ENCODE measurements at regions not wholly inside any gene's neighbourhood (a gene's known extent, or its start where the extent isn't known, plus 50 kb on each side); places are given as distances from the start of the nearest gene placed in this dataset.

GRCh38 chr6:148619891-148620290 is 126.9 kb upstream of the UST start:
- Histone ChIP-seq H4K20me1 (ENCODE audit: insufficient read depth, low read length) (no peaks in the 10 kb centered on the region), H2AFZ (ENCODE audit: low read depth, low read length) (no peak overlapping the region), H3K4me3 (ENCODE audit: low read depth in 1 of 2, low read length in 2 of 2) (no peak overlapping the region), H3K79me2 (ENCODE audit: insufficient read depth, low read length) (no peaks in the 10 kb centered on the region), H3K36me3 (ENCODE audit: insufficient read depth, low read length) (no peaks in the 10 kb centered on the region), H3K9me3 (ENCODE audit: insufficient read depth, low read length, severe bottlenecking) (no peaks in the 10 kb centered on the region), H3K4me1 (ENCODE audit: insufficient read depth, low read length) (no peaks in the 10 kb centered on the region), H3K27ac (ENCODE audit: low read length) (no peak overlapping the region), H3K27me3 (ENCODE audit: insufficient read depth, low read length, poor library complexity) (no peaks in the 10 kb centered on the region), H3K9ac (ENCODE audit: low read depth, low read length) (no peak overlapping the region), H3K4me2 (ENCODE audit: insufficient read depth, low read length) (no peak overlapping the region)
- no peak for ATAC-seq (ENCODE audit: insufficient read depth, low read depth)
- TF ChIP-seq EZH2 (IDR thresholded peaks at IDR 0.05; ENCODE audit: borderline replicate concordance, low read depth, low read length, severe bottlenecking) (no peak), CTCF (IDR thresholded peaks at IDR 0.05; ENCODE audit: borderline replicate concordance, extremely low read depth, low read length, poor library complexity, severe bottlenecking) (no peak)
- DNase-seq = no peak

- Histone ChIP-seq H3K4me1 (ENCODE audit: insufficient read depth, low read length) (no peaks in the 10 kb centered on the region), H3K36me3 (ENCODE audit: insufficient read depth, low read length) (no peaks in the 10 kb centered on the region), H3K79me2 (ENCODE audit: insufficient read depth, low read length) (no peaks in the 10 kb centered on the region), H3K27ac (ENCODE audit: low read length) (no peak overlapping the region), H3K9ac (ENCODE audit: low read depth, low read length) (no peak overlapping the region), H3K4me3 (ENCODE audit: low read depth in 1 of 2, low read length in 2 of 2) (no peak overlapping the region), H2AFZ (ENCODE audit: low read depth, low read length) (no peak overlapping the region), H4K20me1 (ENCODE audit: insufficient read depth, low read length) (no peaks in the 10 kb centered on the region), H3K9me3 (ENCODE audit: insufficient read depth, low read length, severe bottlenecking) (no peaks in the 10 kb centered on the region), H3K27me3 (ENCODE audit: insufficient read depth, low read length, poor library complexity) (no peaks in the 10 kb centered on the region), H3K4me2 (ENCODE audit: insufficient read depth, low read length) (no peak overlapping the region)
- no peak for DNase-seq
- TF ChIP-seq CTCF (IDR thresholded peaks at IDR 0.05; ENCODE audit: borderline replicate concordance, extremely low read depth, low read length, poor library complexity, severe bottlenecking) (no peak), EZH2 (IDR thresholded peaks at IDR 0.05; ENCODE audit: borderline replicate concordance, low read depth, low read length, severe bottlenecking) (no peak)
- ATAC-seq (ENCODE audit: insufficient read depth, low read depth) = no peak
Measured at GRCh38 chr6:148620579-148621298, 126.1 kb upstream of the UST start.

DNA sequence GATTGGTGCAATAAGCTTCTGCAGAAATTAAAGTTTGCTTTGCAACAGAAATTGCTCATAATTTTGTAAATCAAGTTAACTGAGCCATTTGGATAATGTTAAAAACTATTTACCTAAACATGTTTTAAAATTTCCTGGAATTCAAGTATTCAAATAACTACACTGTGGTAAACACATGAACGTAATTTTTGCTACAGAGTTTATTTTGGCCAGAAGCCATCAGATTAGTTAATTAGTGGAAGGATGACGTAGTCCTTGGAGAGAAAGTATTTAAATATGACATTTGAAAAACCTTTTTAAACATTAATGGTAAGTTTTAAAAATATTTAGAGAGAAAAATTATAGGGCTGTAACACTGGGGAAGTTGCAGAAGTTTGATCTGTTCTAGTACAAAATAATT is 121.2 kb upstream of the UST start:
- Histone ChIP-seq H3K9me3 (ENCODE audit: insufficient read depth, low read length, severe bottlenecking) (no peaks in the 10 kb centered on the region), H4K20me1 (ENCODE audit: insufficient read depth, low read length) (no peaks in the 10 kb centered on the region), H3K9ac (ENCODE audit: low read depth, low read length) (no peak overlapping the region), H3K4me3 (ENCODE audit: low read depth in 1 of 2, low read length in 2 of 2) (no peak overlapping the region), H3K4me2 (ENCODE audit: insufficient read depth, low read length) (no peak overlapping the region), H3K36me3 (ENCODE audit: insufficient read depth, low read length) (no peaks in the 10 kb centered on the region), H3K79me2 (ENCODE audit: insufficient read depth, low read length) (no peaks in the 10 kb centered on the region), H2AFZ (ENCODE audit: low read depth, low read length) (no peak overlapping the region), H3K27ac (ENCODE audit: low read length) (no peak overlapping the region), H3K4me1 (ENCODE audit: insufficient read depth, low read length) (peaks cover 13% of the 10 kb centered on the region), H3K27me3 (ENCODE audit: insufficient read depth, low read length, poor library complexity) (no peaks in the 10 kb centered on the region)
- no peak for ATAC-seq (ENCODE audit: insufficient read depth, low read depth)
- DNase-seq = no peak
- TF ChIP-seq CTCF (IDR thresholded peaks at IDR 0.05; ENCODE audit: borderline replicate concordance, extremely low read depth, low read length, poor library complexity, severe bottlenecking) (no peak), EZH2 (IDR thresholded peaks at IDR 0.05; ENCODE audit: borderline replicate concordance, low read depth, low read length, severe bottlenecking) (no peak)
